Ascending aorta (tissue), 2 donors: ENCODE measurements at regions not wholly inside any gene's neighbourhood (a gene's known extent, or its start where the extent isn't known, plus 50 kb on each side); places are given as distances from the start of the nearest gene placed in this dataset.

Experiments used
- DNase-seq, 2 donors: peaks; one replicate each; pipeline ENCODE4 v3.0.0-alpha.2; 2019; ENCODE audit warnings: low spot score in 2 of 2
- H3K27ac ChIP-seq, 2 donors: fragments of 200-600 bp; sonication (generic); one replicate each; pipeline ENCODE4 v1.5.1; 2016 to 2017; ENCODE audit warnings: mild to moderate bottlenecking in 1 of 2
- H3K27me3 ChIP-seq: fragments of 200-600 bp; sonication (generic); one replicate; pipeline ENCODE4 v1.5.1; 2017
- H3K36me3 ChIP-seq, 2 donors: fragments of 200-600 bp; sonication (generic); one replicate each; pipeline ENCODE4 v1.5.1; 2016
- H3K4me1 ChIP-seq, 2 donors: fragments of 200-600 bp; sonication (generic); one replicate each; pipeline ENCODE4 v1.5.1; 2016 to 2017; ENCODE audit warnings: mild to moderate bottlenecking in 1 of 2
- H3K4me3 ChIP-seq, 2 donors: fragments of 200-600 bp; sonication (generic); one replicate each; pipeline ENCODE4 v1.5.1; 2016 to 2017; ENCODE audit warnings: mild to moderate bottlenecking in 1 of 2
- H3K9me3 ChIP-seq, 2 donors: fragments of 200-600 bp; sonication (generic); one replicate each; pipeline ENCODE4 v1.5.1; 2016
- CTCF ChIP-seq, 3 experiments: fragments of 200-600 bp in 2 of 3; fragments of 450-650 bp in 1 of 3; sonication (generic) in 2 of 3; IDR thresholded peaks; one replicate each; pipeline ENCODE4 v1.5.1; 2016 to 2019; ENCODE audit warnings: antibody characterized with exemption in 3 of 3, mild to moderate bottlenecking in 1 of 3, moderate library complexity in 1 of 3
- intact Hi-C: fragments of 100-400 bp; cut with DNase I; formaldehyde crosslinking; loops from one replicate; pipeline ENCODE4 v1.15.1; 2023

GRCh38 chrX:39406799-39407198 lies 605.5 kb downstream of the MID1IP1 start:
- DNase-seq, result no peak
- no peaks in the 10 kb centered on the region for H3K27me3 ChIP-seq
- no peaks in the 10 kb centered on the region for H3K9me3 ChIP-seq
- no peak for TF ChIP-seq CTCF (IDR thresholded peaks at IDR 0.05)
- no peak overlapping the region for H3K4me3 ChIP-seq
- H3K27ac ChIP-seq, result no peak overlapping the region
- no peaks in the 10 kb centered on the region for H3K4me1 ChIP-seq
- no peaks in the 10 kb centered on the region for H3K36me3 ChIP-seq
- intact Hi-C loops, result no loop called here

- H3K27ac ChIP-seq, result no peak overlapping the region
- DNase-seq, result no peak
- no peaks in the 10 kb centered on the region for H3K27me3 ChIP-seq
- H3K4me3 ChIP-seq, result no peak overlapping the region
- H3K36me3 ChIP-seq, result no peaks in the 10 kb centered on the region
- no peaks in the 10 kb centered on the region for H3K4me1 ChIP-seq
- intact Hi-C loops, result no loop called here
- no peak for TF ChIP-seq CTCF (IDR thresholded peaks at IDR 0.05)
- no peaks in the 10 kb centered on the region for H3K9me3 ChIP-seq
Observed at GRCh38 chrX:39409246-39409917, 608.1 kb downstream of the MID1IP1 start.

- Histone ChIP-seq H3K4me3 (no peak overlapping the region), H3K4me1 (no peaks in the 10 kb centered on the region), H3K27me3 (no peaks in the 10 kb centered on the region), H3K9me3 (no peaks in the 10 kb centered on the region), H3K27ac (no peak overlapping the region), H3K36me3 (no peaks in the 10 kb centered on the region)
- no peak for DNase-seq
- intact Hi-C loops, result no loop called here
- TF ChIP-seq CTCF (IDR thresholded peaks at IDR 0.05), result no peak
Observed at GRCh38 chrX:39414290-39414854, 613.1 kb downstream of the MID1IP1 start.

- no peaks in the 10 kb centered on the region for H3K27me3 ChIP-seq
- no peak overlapping the region for H3K27ac ChIP-seq
- H3K9me3 ChIP-seq, result no peaks in the 10 kb centered on the region
- no peak for DNase-seq
- H3K36me3 ChIP-seq, result no peaks in the 10 kb centered on the region
- no peak overlapping the region for H3K4me3 ChIP-seq
- intact Hi-C loops, result no loop called here
- TF ChIP-seq CTCF (IDR thresholded peaks at IDR 0.05), result no peak
- no peaks in the 10 kb centered on the region for H3K4me1 ChIP-seq
Observed at GRCh38 chrX:39416547-39417260, 615.4 kb downstream of the MID1IP1 start.

- Histone ChIP-seq H3K4me1 (no peaks in the 10 kb centered on the region), H3K9me3 (no peaks in the 10 kb centered on the region), H3K36me3 (no peaks in the 10 kb centered on the region), H3K4me3 (no peak overlapping the region), H3K27me3 (no peaks in the 10 kb centered on the region), H3K27ac (no peak overlapping the region)
- intact Hi-C loops, result no loop called here
- no peak for DNase-seq
- no peak for TF ChIP-seq CTCF (IDR thresholded peaks at IDR 0.05)
Observed at GRCh38 chrX:39418254-39418704, 617.0 kb downstream of the MID1IP1 start.
